GM19324 (cell line): ENCODE measurements at regions not wholly inside any gene's neighbourhood (a gene's known extent, or its start where the extent isn't known, plus 50 kb on each side); places are given as distances from the start of the nearest gene placed in this dataset.

Source experiments
- ATAC-seq: cut with Tn5 transposase; IDR thresholded peaks from one replicate; pipeline ENCODE4 v1.9.1; 2021; ENCODE audit warnings: mild to moderate bottlenecking, moderate library complexity; ENCODE audit not compliant: unreplicated experiment, low FRiP score

GRCh38 chr4:144300616-144301015 is 160.1 kb upstream of the GYPA start:
- no peak for ATAC-seq

GRCh38 chr4:144302704-144303536 is 162.4 kb upstream of the GYPA start:
- ATAC-seq: no peak

- no peak for ATAC-seq
Observed at GRCh38 chr4:144304025-144304424, 163.5 kb upstream of the GYPA start.

DNA sequence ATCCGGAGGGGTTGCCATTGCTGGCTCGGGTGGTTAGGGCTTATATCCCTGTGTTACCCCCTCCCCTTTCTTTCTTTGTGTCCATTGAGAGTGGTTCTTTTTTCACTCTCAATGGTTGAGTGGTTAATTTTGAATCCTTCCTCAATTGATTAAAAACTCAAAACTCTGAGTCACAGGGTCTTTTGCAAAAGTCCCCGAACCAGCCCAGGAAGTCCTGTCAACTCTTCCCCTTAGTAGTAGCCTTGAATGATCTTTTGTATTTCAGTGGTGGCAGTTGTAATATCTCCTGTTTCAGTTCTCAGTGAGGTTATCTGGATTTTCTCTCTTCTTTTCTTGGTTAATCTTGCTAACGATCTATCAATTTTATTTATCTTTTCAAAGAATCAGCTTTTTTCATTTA is 170.0 kb upstream of the GYPA start:
- no peak for ATAC-seq

DNA sequence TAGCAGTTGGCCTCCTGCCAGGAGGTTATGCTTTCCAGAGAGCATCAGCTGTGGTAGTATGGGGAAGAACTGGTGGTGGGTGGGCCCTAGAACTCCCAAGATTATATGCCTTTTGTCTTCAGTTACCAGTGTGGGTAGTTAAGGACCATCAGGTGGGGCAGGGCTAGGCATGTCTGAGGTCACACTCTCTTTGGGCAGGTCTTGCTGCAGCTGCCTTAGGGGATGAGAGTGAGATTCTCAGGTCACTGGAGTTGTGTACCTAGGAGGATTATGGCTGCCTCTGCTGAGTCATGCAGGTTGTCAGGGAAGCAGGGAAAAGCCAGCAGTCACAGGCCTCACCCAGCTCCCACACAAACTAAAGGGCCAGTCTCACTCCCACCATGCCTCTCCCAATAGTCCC is 172.9 kb upstream of the GYPA start:
- no peak for ATAC-seq

DNA sequence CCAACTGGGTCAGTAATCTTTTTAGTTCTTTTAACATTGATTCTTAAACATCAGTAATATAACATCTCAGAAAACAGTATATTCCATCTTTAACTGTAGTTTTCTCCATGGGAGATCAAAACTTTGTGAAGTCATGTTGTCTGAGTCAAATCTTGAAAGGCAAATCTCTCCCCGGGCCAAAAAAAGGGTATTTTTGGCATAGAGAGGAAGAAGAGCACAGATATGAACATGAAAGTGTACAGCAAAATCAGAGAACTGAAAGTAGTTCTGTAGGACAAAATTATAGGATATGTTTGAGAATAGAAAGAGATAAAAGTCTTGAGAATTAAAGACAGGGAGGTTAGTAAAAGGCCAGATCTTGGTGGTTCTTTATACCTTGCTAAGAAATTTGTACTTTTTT is 176.4 kb upstream of the GYPA start:
- ATAC-seq: no peak

DNA sequence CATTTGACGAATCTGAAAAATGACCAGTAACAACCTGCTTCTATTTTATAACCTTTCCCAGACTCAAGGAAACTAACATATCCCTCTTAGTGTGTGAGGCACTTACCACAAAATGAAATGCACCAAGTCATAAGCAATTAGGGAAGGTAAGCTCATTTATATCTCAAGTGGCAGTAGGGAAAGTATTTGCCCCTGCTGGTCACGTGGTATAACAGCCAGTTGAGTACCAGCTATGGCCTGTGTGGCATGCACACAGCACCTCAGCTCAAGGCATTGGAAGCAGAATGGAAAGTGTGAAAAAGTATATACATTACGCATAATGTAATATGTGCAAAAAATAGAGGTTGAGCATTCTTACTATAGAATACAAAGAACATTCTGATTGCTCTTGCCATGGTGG is 178.3 kb upstream of the GYPA start:
- ATAC-seq: no peak

- ATAC-seq: no peak
Observed at GRCh38 chr4:144336633-144337032, 196.1 kb upstream of the GYPA start.

- no peak for ATAC-seq
Observed at GRCh38 chr4:144338148-144338547, 197.6 kb upstream of the GYPA start.

- no peak for ATAC-seq
Observed at GRCh38 chr4:144338834-144339233, 198.3 kb upstream of the GYPA start.

DNA sequence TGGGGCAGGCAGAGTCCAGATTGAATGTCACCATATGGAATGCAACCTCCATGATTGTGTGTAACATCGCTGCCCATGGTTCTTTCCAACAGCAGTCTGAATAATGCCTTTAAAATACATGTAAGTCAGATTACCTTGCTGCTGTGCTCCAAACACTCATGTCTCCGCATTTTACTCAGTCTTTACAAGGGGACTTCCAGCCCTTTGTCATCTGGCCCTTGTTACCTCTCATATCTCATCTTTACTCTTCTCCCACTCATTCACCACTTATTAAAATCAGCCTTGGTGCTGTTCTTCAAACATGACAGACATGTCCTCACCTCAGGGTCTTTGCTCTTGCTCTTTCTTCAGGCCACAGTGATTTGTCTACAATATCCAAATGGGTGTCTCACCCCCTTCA is 200.4 kb upstream of the GYPA start:
- ATAC-seq: no peak

DNA sequence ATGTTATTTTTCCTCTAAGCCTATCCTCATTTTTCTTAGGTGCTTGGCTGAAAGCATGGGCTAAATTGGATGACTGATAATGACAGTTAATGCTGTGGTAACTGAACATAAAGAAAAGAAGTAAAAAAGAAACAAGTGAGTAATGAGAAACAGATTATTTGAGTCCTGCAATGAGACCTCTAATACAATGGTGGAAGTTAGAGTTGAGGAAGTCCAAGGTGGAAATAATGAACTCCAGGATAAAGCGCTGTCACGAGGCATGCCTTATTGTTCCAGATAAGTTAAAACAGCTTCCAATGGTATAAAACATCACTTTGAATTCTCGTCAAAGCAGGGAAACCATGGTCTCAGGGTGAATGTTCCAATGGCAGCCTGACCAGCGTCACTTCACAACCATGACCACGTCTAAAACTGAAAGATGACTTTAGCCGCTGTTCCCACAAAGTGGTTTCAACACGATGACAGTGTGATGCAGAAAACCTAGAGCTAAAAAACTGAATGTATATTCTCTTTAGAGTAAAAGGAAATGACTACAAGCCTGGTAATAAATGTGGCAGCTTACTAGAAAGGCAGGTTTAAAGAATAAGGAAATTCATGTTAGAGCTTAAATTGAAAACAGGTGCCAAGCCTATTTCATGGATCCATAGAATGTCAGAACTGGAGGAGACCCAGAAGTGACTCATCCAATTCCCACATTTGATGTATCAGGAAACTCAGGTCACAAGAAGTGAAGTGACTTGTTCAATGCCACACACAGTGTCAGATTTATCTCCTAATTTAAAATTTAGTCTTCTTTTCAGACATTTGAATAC is 202.6 kb upstream of the GYPA start:
- ATAC-seq: no peak

DNA sequence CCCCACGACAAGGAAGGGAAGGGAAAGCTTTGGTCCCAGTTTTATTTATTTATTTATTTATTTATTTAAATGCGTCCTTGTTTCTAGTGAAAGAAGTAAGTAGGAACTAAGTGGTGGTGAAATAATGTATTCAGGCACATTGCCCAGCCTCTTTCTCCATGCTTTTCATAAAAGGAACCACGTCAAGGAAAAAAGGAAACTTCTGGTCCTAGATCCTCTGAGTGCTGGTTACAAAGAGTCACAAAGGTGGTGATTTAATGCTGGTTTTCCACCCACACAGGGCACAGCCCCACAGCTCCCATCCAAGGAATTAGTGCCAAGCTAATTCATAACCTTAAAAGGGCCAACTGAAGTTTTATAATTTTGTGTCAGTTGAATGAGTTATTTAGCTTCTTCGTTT is 206.6 kb upstream of the GYPA start:
- no peak for ATAC-seq

DNA sequence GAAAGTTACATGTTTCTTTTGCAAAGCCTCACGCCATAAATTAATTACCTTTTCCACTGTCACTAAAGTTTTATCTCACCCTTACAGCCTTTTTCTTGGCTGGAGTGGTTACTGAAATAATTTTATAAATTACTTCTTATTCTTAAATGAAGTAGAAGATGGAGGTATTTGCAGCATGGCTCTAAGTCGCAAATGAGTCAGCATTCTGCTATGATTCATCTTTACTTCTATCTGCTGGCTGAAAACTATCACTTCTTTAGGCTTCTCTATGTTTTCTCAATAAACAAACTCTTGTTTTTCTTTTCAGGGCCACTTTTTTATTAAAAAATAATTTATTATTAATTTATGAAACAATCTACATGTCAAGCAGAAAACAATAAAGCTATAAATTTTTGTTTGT is 210.2 kb upstream of the GYPA start:
- ATAC-seq: no peak

DNA sequence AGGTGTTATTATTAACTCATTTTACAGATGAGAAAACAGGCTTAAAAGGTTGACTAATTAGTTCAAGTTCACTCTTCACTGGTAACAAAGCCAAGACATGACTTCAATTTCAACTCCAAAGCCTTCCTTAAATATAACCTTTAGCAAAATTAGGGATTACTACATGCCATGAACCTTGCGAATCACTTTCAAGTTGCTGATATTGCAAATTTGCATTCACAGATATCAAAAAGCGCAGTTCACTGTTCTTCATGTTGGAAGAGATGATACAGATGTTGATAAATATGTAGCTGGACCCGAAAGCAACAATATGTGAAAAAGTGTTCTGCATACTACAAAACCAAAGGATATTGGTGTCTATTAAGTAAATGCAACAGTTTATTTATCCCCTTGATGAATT is 210.8 kb upstream of the GYPA start:
- ATAC-seq: no peak

GRCh38 chr4:144353292-144353691 is 212.8 kb upstream of the GYPA start:
- no peak for ATAC-seq

- ATAC-seq: peak; percentile 64
Observed at GRCh38 chr4:144355811-144356757, 215.6 kb upstream of the GYPA start.

- no peak for ATAC-seq
Observed at GRCh38 chr4:144356941-144357381, 216.4 kb upstream of the GYPA start.

DNA sequence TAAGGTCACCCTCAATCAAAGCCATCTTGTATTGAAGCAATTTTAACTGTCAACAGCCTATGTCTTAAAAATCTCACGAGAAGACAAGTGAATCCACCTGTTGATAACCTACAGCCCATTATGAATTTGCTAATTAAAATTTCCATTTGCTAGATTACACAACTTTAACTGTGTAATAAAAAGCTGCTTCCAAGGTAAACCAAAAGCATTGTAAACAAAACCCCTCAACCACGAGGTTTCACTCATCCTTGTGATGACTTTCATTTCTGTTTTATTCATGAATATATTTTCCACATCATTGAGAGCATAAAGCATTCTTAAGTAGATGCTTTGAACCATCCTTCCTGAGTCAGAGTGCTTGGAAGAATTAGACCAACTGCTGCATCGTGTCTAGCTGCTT is 217.5 kb upstream of the GYPA start:
- ATAC-seq: no peak

- ATAC-seq: no peak
Observed at GRCh38 chr4:144360146-144360793, 219.8 kb upstream of the GYPA start.
